ENCODE measurements at regions not wholly inside any gene's neighbourhood (a gene's known extent, or its start where the extent isn't known, plus 50 kb on each side); places are given as distances from the start of the nearest gene placed in this dataset.

- TF ChIP-seq GABPA (IDR thresholded peaks at IDR 0.05; ENCODE audit: low read depth): no peak
- TF ChIP-seq, protein P1, sequence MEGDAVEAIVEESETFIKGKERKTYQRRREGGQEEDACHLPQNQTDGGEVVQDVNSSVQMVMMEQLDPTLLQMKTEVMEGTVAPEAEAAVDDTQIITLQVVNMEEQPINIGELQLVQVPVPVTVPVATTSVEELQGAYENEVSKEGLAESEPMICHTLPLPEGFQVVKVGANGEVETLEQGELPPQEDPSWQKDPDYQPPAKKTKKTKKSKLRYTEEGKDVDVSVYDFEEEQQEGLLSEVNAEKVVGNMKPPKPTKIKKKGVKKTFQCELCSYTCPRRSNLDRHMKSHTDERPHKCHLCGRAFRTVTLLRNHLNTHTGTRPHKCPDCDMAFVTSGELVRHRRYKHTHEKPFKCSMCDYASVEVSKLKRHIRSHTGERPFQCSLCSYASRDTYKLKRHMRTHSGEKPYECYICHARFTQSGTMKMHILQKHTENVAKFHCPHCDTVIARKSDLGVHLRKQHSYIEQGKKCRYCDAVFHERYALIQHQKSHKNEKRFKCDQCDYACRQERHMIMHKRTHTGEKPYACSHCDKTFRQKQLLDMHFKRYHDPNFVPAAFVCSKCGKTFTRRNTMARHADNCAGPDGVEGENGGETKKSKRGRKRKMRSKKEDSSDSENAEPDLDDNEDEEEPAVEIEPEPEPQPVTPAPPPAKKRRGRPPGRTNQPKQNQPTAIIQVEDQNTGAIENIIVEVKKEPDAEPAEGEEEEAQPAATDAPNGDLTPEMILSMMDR (IDR thresholded peaks at IDR 0.05): no peak
- TF ChIP-seq CHD2 (IDR thresholded peaks at IDR 0.05; ENCODE audit: low read length, partially characterized antibody): no peak
- TF ChIP-seq YY1 (IDR thresholded peaks at IDR 0.05; ENCODE audit: low read depth): no peak
- TF ChIP-seq ZBTB33 (IDR thresholded peaks at IDR 0.05; ENCODE audit: borderline replicate concordance, low read depth): no peak
- no peak for TF ChIP-seq SIN3A (IDR thresholded peaks at IDR 0.05; ENCODE audit: borderline replicate concordance, low read depth, low read length)
- no peak for TF ChIP-seq POLR2AphosphoS5 (IDR thresholded peaks at IDR 0.05; ENCODE audit: low read depth, low read length)
- no peak for TF ChIP-seq RFX5 (IDR thresholded peaks at IDR 0.05; ENCODE audit: low read length)
- TF ChIP-seq EZH2phosphoT487 (IDR thresholded peaks at IDR 0.05; ENCODE audit: borderline replicate concordance, low read depth): no peak
These were observed 109.8 kb upstream of the DAP start for GRCh38 chr5:10870791-10871190.

Data from SK-N-SH (cell line).